Right atrium auricular region (tissue), 2 donors: ENCODE measurements at regions not wholly inside any gene's neighbourhood (a gene's known extent, or its start where the extent isn't known, plus 50 kb on each side); places are given as distances from the start of the nearest gene placed in this dataset.

Experiments used
- DNase-seq: peaks from one replicate; pipeline ENCODE4 v3.0.0-alpha.2; 2019; ENCODE audit warnings: low spot score
- H3K27ac ChIP-seq, 2 donors: fragments of 200-600 bp; sonication (generic); 1 replicate in 1 of 2; 2 replicates in 1 of 2; pipeline ENCODE4 v1.5.1; 2016 to 2019
- H3K27me3 ChIP-seq, 2 donors: fragments of 200-600 bp; sonication (generic); one replicate each; pipeline versions ENCODE4 v1.5.1 to v1.6.0; 2017 to 2019
- H3K36me3 ChIP-seq: fragments of 200-600 bp; sonication (generic); one replicate; pipeline ENCODE4 v1.5.1; 2016
- H3K4me1 ChIP-seq, 2 donors: fragments of 200-600 bp; sonication (generic); one replicate each; pipeline versions ENCODE4 v1.5.1 to v1.6.0; 2017 to 2019
- H3K4me3 ChIP-seq, 2 donors: fragments of 200-600 bp; sonication (generic); 1 replicate in 1 of 2; 2 replicates in 1 of 2; pipeline ENCODE4 v1.5.1; 2017 to 2019; ENCODE audit warnings: mild to moderate bottlenecking in 1 of 2, moderate library complexity in 1 of 2
- H3K9me3 ChIP-seq, 2 donors: fragments of 200-600 bp; sonication (generic); one replicate each; pipeline ENCODE4 v1.5.1; 2019
- CTCF ChIP-seq, 2 donors: fragments of 200-600 bp; sonication (generic); IDR thresholded peaks; one replicate each; pipeline ENCODE4 v1.5.1; 2019; ENCODE audit warnings: antibody characterized with exemption in 2 of 2

GRCh38 chr5:1660511-1660910, 136.8 kb upstream of the LPCAT1 start:
- H3K4me3 ChIP-seq = no peak overlapping the region
- DNase-seq = peak; percentile 42
- H3K36me3 ChIP-seq = no peaks in the 10 kb centered on the region
- no peaks in the 10 kb centered on the region for H3K9me3 ChIP-seq
- H3K27ac ChIP-seq = no peak overlapping the region
- H3K4me1 ChIP-seq = no peaks in the 10 kb centered on the region
- H3K27me3 ChIP-seq = no peaks in the 10 kb centered on the region
- no peak for TF ChIP-seq CTCF (IDR thresholded peaks at IDR 0.05)

- H3K27ac ChIP-seq = no peak overlapping the region
- peak; percentile 49 for DNase-seq
- no peaks in the 10 kb centered on the region for H3K36me3 ChIP-seq
- H3K9me3 ChIP-seq = no peaks in the 10 kb centered on the region
- no peak overlapping the region for H3K4me3 ChIP-seq
- H3K4me1 ChIP-seq = no peaks in the 10 kb centered on the region
- no peak for TF ChIP-seq CTCF (IDR thresholded peaks at IDR 0.05)
- H3K27me3 ChIP-seq = no peaks in the 10 kb centered on the region
Observed at GRCh38 chr5:1660001-1660400, 136.2 kb upstream of the LPCAT1 start.

GRCh38 chr5:1659100-1659981, 135.6 kb upstream of the LPCAT1 start:
- no peak overlapping the region for H3K27ac ChIP-seq
- H3K9me3 ChIP-seq = no peaks in the 10 kb centered on the region
- H3K4me3 ChIP-seq = no peak overlapping the region
- DNase-seq = peak; percentile 43
- H3K4me1 ChIP-seq = no peaks in the 10 kb centered on the region
- H3K27me3 ChIP-seq = peaks cover 0 to 6% of the 10 kb centered on the region in 2 donors
- H3K36me3 ChIP-seq = no peaks in the 10 kb centered on the region
- TF ChIP-seq CTCF (IDR thresholded peaks at IDR 0.05) = no peak

GRCh38 chr5:1658665-1659064, 134.9 kb upstream of the LPCAT1 start:
- Histone ChIP-seq H3K27me3 (peaks cover 0 to 9% of the 10 kb centered on the region in 2 donors), H3K36me3 (no peaks in the 10 kb centered on the region)
- peak; percentile 13 for DNase-seq

GRCh38 chr5:1657161-1657741, 133.5 kb upstream of the LPCAT1 start:
- TF ChIP-seq CTCF (IDR thresholded peaks at IDR 0.05) = no peak
- Histone ChIP-seq H3K4me3 (no peak overlapping the region), H3K27ac (no peak overlapping the region), H3K36me3 (no peaks in the 10 kb centered on the region), H3K4me1 (peaks cover 0 to 8% of the 10 kb centered on the region in 2 donors), H3K27me3 (peaks cover 0 to 15% of the 10 kb centered on the region in 2 donors), H3K9me3 (no peaks in the 10 kb centered on the region)
- peak; percentile 34 for DNase-seq

More at GRCh38 chr5:1658665-1659064, 134.9 kb upstream of the LPCAT1 start:
- Histone ChIP-seq H3K4me1 (no peaks in the 10 kb centered on the region), H3K4me3 (no peak overlapping the region), H3K27ac (no peak overlapping the region), H3K9me3 (no peaks in the 10 kb centered on the region)
- no peak for TF ChIP-seq CTCF (IDR thresholded peaks at IDR 0.05)
